GM10266 (cell line): ENCODE measurements at regions not wholly inside any gene's neighbourhood (a gene's known extent, or its start where the extent isn't known, plus 50 kb on each side); places are given as distances from the start of the nearest gene placed in this dataset.
A peak's percentile ranks its signal among the peaks of the same experiment; 100 is the strongest.

Source experiments
- DNase-seq: peaks from one replicate; pipeline ENCODE4 v3.0.0; 2012; ENCODE audit errors: extremely low spot score
- CTCF ChIP-seq: IDR thresholded peaks from 2 replicates; pipeline ENCODE4 v1.5.1; 2012; ENCODE audit warnings: mild to moderate bottlenecking, low read depth; ENCODE audit not compliant: control insufficient read depth, insufficient read depth; ENCODE audit errors: missing control alignments

GRCh38 chr4:107155366-107155765, 119.3 kb upstream of the DKK2 start:
- DNase-seq = no peak
- no peak for TF ChIP-seq CTCF

GRCh38 chr4:107153956-107154355, 117.8 kb upstream of the DKK2 start:
- no peak for TF ChIP-seq CTCF
- DNase-seq = no peak

GRCh38 chr4:107153228-107153627, 117.1 kb upstream of the DKK2 start:
- peak; percentile 27 for TF ChIP-seq CTCF

GRCh38 chr4:107151173-107151572, 115.1 kb upstream of the DKK2 start:
- no peak for TF ChIP-seq CTCF
- DNase-seq = no peak

More at GRCh38 chr4:107153228-107153627, 117.1 kb upstream of the DKK2 start:
- no peak for DNase-seq

- no peak for TF ChIP-seq CTCF
- DNase-seq = no peak
Observed at GRCh38 chr4:107148904-107149303, 112.8 kb upstream of the DKK2 start.

- DNase-seq = no peak
- no peak for TF ChIP-seq CTCF
Observed at GRCh38 chr4:107147873-107148272, 111.8 kb upstream of the DKK2 start.

- no peak for TF ChIP-seq CTCF
- no peak for DNase-seq
Observed at GRCh38 chr4:107138433-107138832, 102.3 kb upstream of the DKK2 start.
